GM12878 (cell line): ENCODE measurements at regions not wholly inside any gene's neighbourhood (a gene's known extent, or its start where the extent isn't known, plus 50 kb on each side); places are given as distances from the start of the nearest gene placed in this dataset.

ENCODE experiments used
- DPF2 ChIP-seq: fragments of 450-650 bp; IDR thresholded peaks from 2 replicates; pipeline ENCODE4 v1.6.1; 2017; ENCODE audit warnings: mild to moderate bottlenecking
- EP300 ChIP-seq, 2 experiments: fragments of 150-350 bp in 1 of 2; IDR thresholded peaks; 2 replicates each; pipeline ENCODE4 v1.6.1; 2011 to 2012; ENCODE audit warnings: low read depth in 2 of 2, low read length in 2 of 2, borderline replicate concordance in 1 of 2, improper control_type of control experiment in 1 of 2, inconsistent platforms in 1 of 2; ENCODE audit not compliant: control insufficient read depth in 1 of 2
- JUNB ChIP-seq: IDR thresholded peaks from 2 replicates; pipeline ENCODE4 v1.6.1; 2016; ENCODE audit warnings: antibody characterized with exemption, mild to moderate bottlenecking
- POLR2AphosphoS2 ChIP-seq: IDR thresholded peaks from 2 replicates; pipeline ENCODE4 v1.6.1; 2011; ENCODE audit warnings: low read depth, mild to moderate bottlenecking, low read length, improper control_type of control experiment, moderate library complexity
- SIX5 ChIP-seq: IDR thresholded peaks from 2 replicates; pipeline ENCODE4 v1.6.1; 2011; ENCODE audit warnings: mild to moderate bottlenecking, low read depth, low read length, moderate library complexity; ENCODE audit not compliant: severe bottlenecking
- SMC3 ChIP-seq: IDR thresholded peaks from 2 replicates; pipeline ENCODE4 v1.6.1; 2011; ENCODE audit warnings: low read length, improper control_type of control experiment, borderline replicate concordance
- SPI1 ChIP-seq: IDR thresholded peaks from 2 replicates; pipeline ENCODE4 v1.6.1; 2011; ENCODE audit warnings: low read depth, mild to moderate bottlenecking, low read length, moderate library complexity, borderline replicate concordance; ENCODE audit not compliant: insufficient read depth
- STAT3 ChIP-seq: IDR thresholded peaks from 2 replicates; pipeline ENCODE4 v1.6.1; 2011; ENCODE audit warnings: low read depth, low read length, improper control_type of control experiment
- TCF12 ChIP-seq: IDR thresholded peaks from 2 replicates; pipeline ENCODE4 v1.6.1; 2011; ENCODE audit warnings: low read depth, mild to moderate bottlenecking, low read length
- YY1 ChIP-seq: IDR thresholded peaks from 2 replicates; pipeline ENCODE4 v1.6.1; 2011; ENCODE audit warnings: low read depth, mild to moderate bottlenecking, low read length
- TF ChIP-seq, protein P1 (sequence below), 3 experiments: IDR thresholded peaks in 2 of 3; conservative IDR thresholded peaks in 1 of 3; 2 replicates each; pipeline ENCODE4 v1.5.1; 2011; ENCODE audit warnings: low read depth in 3 of 3, low read length in 3 of 3, mild to moderate bottlenecking in 3 of 3, control low read depth in 2 of 3, moderate library complexity in 2 of 3, inconsistent platforms in 1 of 3, mixed read lengths in 1 of 3; ENCODE audit not compliant: control insufficient read depth in 2 of 3, insufficient read depth in 1 of 3; ENCODE audit errors: extremely low read depth in 1 of 3
- TF ChIP-seq, protein P2 (sequence below): IDR thresholded peaks from 2 replicates; pipeline ENCODE4 v1.6.1; 2011; ENCODE audit warnings: low read depth, low read length, improper control_type of control experiment, borderline replicate concordance
- TF ChIP-seq, protein P3 (sequence below): fragments of 450-650 bp; IDR thresholded peaks from 2 replicates; pipeline ENCODE4 v1.6.1; 2016; ENCODE audit warnings: mild to moderate bottlenecking
- TF ChIP-seq, protein P4 (sequence below): fragments of 450-650 bp; IDR thresholded peaks from 2 replicates; pipeline ENCODE4 v1.6.1; 2018; ENCODE audit warnings: mild to moderate bottlenecking, low read depth, moderate library complexity; ENCODE audit not compliant: partially characterized antibody

DNA sequence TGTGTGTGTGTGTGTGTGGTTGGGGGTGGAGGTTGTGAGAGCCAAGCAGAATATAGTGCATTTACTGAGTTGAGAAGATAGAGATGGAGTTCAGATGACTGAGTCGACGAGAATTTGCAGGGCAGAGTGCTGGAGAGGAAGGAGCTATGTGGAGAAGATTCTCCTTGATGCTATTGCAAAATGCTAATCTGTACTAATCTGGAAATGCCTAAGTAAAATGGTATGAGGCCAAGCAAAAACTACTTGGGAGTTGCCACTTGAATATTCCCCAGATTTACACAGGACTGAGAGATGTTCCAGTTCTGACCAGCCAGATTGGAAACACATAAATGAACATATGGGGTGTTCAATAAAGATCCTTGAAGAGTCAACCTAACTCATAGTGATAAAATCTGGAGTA lies 316.4 kb downstream of the NSUN3 start:
- TF ChIP-seq, protein P1, sequence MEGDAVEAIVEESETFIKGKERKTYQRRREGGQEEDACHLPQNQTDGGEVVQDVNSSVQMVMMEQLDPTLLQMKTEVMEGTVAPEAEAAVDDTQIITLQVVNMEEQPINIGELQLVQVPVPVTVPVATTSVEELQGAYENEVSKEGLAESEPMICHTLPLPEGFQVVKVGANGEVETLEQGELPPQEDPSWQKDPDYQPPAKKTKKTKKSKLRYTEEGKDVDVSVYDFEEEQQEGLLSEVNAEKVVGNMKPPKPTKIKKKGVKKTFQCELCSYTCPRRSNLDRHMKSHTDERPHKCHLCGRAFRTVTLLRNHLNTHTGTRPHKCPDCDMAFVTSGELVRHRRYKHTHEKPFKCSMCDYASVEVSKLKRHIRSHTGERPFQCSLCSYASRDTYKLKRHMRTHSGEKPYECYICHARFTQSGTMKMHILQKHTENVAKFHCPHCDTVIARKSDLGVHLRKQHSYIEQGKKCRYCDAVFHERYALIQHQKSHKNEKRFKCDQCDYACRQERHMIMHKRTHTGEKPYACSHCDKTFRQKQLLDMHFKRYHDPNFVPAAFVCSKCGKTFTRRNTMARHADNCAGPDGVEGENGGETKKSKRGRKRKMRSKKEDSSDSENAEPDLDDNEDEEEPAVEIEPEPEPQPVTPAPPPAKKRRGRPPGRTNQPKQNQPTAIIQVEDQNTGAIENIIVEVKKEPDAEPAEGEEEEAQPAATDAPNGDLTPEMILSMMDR (IDR thresholded peaks at IDR 0.05 in 2 of 3, conservative IDR thresholded peaks at IDR 0.05 in 1 of 3; ENCODE audit: control insufficient read depth in 2 of 3, extremely low read depth in 1 of 3, insufficient read depth in 1 of 3, low read depth in 3 of 3, low read length in 3 of 3) = no peak
- TF ChIP-seq JUNB (no peak), EP300 (IDR thresholded peaks at IDR 0.05; ENCODE audit: borderline replicate concordance in 1 of 2, control insufficient read depth in 1 of 2, low read depth in 2 of 2, low read length in 2 of 2) (no peak), SPI1 (no peak), SIX5 (no peak), SMC3 (no peak), YY1 (no peak), TCF12 (no peak), POLR2AphosphoS2 (no peak), STAT3 (no peak), DPF2 (no peak)
- TF ChIP-seq, protein P2, sequence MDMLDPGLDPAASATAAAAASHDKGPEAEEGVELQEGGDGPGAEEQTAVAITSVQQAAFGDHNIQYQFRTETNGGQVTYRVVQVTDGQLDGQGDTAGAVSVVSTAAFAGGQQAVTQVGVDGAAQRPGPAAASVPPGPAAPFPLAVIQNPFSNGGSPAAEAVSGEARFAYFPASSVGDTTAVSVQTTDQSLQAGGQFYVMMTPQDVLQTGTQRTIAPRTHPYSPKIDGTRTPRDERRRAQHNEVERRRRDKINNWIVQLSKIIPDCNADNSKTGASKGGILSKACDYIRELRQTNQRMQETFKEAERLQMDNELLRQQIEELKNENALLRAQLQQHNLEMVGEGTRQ = no peak
- TF ChIP-seq, protein P3, sequence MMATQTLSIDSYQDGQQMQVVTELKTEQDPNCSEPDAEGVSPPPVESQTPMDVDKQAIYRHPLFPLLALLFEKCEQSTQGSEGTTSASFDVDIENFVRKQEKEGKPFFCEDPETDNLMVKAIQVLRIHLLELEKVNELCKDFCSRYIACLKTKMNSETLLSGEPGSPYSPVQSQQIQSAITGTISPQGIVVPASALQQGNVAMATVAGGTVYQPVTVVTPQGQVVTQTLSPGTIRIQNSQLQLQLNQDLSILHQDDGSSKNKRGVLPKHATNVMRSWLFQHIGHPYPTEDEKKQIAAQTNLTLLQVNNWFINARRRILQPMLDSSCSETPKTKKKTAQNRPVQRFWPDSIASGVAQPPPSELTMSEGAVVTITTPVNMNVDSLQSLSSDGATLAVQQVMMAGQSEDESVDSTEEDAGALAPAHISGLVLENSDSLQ = no peak
- TF ChIP-seq, protein P4, sequence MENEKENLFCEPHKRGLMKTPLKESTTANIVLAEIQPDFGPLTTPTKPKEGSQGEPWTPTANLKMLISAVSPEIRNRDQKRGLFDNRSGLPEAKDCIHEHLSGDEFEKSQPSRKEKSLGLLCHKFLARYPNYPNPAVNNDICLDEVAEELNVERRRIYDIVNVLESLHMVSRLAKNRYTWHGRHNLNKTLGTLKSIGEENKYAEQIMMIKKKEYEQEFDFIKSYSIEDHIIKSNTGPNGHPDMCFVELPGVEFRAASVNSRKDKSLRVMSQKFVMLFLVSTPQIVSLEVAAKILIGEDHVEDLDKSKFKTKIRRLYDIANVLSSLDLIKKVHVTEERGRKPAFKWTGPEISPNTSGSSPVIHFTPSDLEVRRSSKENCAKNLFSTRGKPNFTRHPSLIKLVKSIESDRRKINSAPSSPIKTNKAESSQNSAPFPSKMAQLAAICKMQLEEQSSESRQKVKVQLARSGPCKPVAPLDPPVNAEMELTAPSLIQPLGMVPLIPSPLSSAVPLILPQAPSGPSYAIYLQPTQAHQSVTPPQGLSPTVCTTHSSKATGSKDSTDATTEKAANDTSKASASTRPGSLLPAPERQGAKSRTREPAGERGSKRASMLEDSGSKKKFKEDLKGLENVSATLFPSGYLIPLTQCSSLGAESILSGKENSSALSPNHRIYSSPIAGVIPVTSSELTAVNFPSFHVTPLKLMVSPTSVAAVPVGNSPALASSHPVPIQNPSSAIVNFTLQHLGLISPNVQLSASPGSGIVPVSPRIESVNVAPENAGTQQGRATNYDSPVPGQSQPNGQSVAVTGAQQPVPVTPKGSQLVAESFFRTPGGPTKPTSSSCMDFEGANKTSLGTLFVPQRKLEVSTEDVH = no peak
